ENCODE measurements at regions not wholly inside any gene's neighbourhood (a gene's known extent, or its start where the extent isn't known, plus 50 kb on each side); places are given as distances from the start of the nearest gene placed in this dataset.

DNA sequence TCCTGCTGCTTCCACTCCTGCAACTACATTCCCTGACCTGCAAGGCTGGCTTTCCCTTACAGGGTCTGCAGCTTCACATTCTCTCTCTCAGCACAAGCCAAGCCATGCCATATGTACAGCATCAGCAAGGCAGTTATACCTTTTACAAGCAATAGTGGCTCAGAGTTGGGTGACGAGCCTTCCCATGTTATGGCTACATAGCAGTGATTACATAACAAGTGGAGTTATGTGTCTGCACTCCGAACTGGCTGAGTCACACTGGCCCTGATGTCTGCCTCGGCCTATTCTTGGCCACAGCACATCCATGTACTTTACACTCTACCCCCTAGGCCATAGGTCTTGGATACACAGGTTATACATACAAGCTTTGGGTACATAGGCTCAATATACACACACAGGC is 52.0 kb upstream of the SNCAIP start:
- FAIRE-seq (no peak), ATAC-seq (no peak), DNase-seq (ENCODE audit: low read depth, low spot score) (no peak)
- no peak for TF ChIP-seq FOXK2 (IDR thresholded peaks at IDR 0.05)
- TF ChIP-seq POLR2A (IDR thresholded peaks at IDR 0.05; ENCODE audit: low read depth, low read length) = no peak
- TF ChIP-seq SMC3 (IDR thresholded peaks at IDR 0.05; ENCODE audit: borderline replicate concordance, low read length) = no peak
- no peak for TF ChIP-seq NKRF (conservative IDR thresholded peaks at IDR 0.05)
- no peak for TF ChIP-seq SP1 (IDR thresholded peaks at IDR 0.05; ENCODE audit: low read depth, low read length)
- no peak for TF ChIP-seq ZBED1 (IDR thresholded peaks at IDR 0.05; ENCODE audit: borderline replicate concordance)
- no peak for TF ChIP-seq CEBPB (IDR thresholded peaks at IDR 0.05; ENCODE audit: borderline replicate concordance in 1 of 2, low read depth in 2 of 2, low read length in 2 of 2)
- TF ChIP-seq, protein P1, sequence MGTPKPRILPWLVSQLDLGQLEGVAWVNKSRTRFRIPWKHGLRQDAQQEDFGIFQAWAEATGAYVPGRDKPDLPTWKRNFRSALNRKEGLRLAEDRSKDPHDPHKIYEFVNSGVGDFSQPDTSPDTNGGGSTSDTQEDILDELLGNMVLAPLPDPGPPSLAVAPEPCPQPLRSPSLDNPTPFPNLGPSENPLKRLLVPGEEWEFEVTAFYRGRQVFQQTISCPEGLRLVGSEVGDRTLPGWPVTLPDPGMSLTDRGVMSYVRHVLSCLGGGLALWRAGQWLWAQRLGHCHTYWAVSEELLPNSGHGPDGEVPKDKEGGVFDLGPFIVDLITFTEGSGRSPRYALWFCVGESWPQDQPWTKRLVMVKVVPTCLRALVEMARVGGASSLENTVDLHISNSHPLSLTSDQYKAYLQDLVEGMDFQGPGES (IDR thresholded peaks at IDR 0.05) = no peak
- no peak for TF ChIP-seq SMAD5 (IDR thresholded peaks at IDR 0.05; ENCODE audit: low read depth)
- TF ChIP-seq KAT2A (conservative IDR thresholded peaks at IDR 0.05; ENCODE audit: control insufficient read depth, low read depth, low read length) = no peak
- no peak for TF ChIP-seq TCF3 (IDR thresholded peaks at IDR 0.05; ENCODE audit: borderline replicate concordance, insufficient read depth, low read depth, low read length)
- no peak for TF ChIP-seq ZNF592 (IDR thresholded peaks at IDR 0.05)
- Histone ChIP-seq H2AFZ (ENCODE audit: control insufficient read depth, low read depth, low read length) (no peak overlapping the region), H3K27ac (ENCODE audit: control insufficient read depth, insufficient read depth) (no peak overlapping the region), H3K27me3 (replicated peaks in 1 of 2; ENCODE audit: control insufficient read depth in 2 of 2, insufficient read depth in 2 of 2, low read length in 1 of 2) (no peaks in the 10 kb centered on the region), H3K4me3 (no peak overlapping the region), H4K20me1 (ENCODE audit: control insufficient read depth, insufficient read depth) (no peaks in the 10 kb centered on the region), H3K9me3 (replicated peaks; ENCODE audit: control insufficient read depth, insufficient read depth, low read length) (no peaks in the 10 kb centered on the region; the same call in 1 of the 3 replicates), H3K79me2 (ENCODE audit: control insufficient read depth, insufficient read depth, low read length) (no peaks in the 10 kb centered on the region), H3K4me1 (ENCODE audit: control insufficient read depth, insufficient read depth, low read length) (no peaks in the 10 kb centered on the region), H3K4me2 (ENCODE audit: control insufficient read depth, insufficient read depth) (no peak overlapping the region), H3K9ac (ENCODE audit: control insufficient read depth, insufficient read depth, low read length) (no peak overlapping the region), H3K36me3 (ENCODE audit: control insufficient read depth in 2 of 2, insufficient read depth in 2 of 2, low read length in 1 of 2) (no peaks in the 10 kb centered on the region)
- 13% methylated on average over 3 of the region's 3 CpGs for WGBS (ENCODE audit: insufficient coverage, insufficient replicate concordance, low lambda C conversion rate, missing lambda C conversion rate)
- ChIA-PET POLR2A (no interaction called here), SMC1A (ENCODE audit: uncharacterized antibody, unreplicated experiment) (no interaction called here), CTCF (no interaction called here), RAD21 (ENCODE audit: unreplicated experiment) (interaction anchor here (0.5 kb wide), 1 partner anchor 124 kb away, joined by 3 read pairs; no protein-coding TSS in a partner anchor)
- BruUV-seq (replicated peaks) = no TSS peak
- in situ Hi-C loops (cut with MboI) (no loop called here), intact Hi-C loops (cut with micrococcal nuclease; ENCODE audit: unreplicated experiment) (no loop called here)

Measured in GM12878 (cell line).